Liver (tissue), 8 donors: ENCODE measurements at regions not wholly inside any gene's neighbourhood (a gene's known extent, or its start where the extent isn't known, plus 50 kb on each side); places are given as distances from the start of the nearest gene placed in this dataset.

ENCODE experiments used
- DNase-seq: peaks from one replicate; pipeline ENCODE4 v3.0.0-alpha.2; 2017; ENCODE audit warnings: low spot score
- H3K27ac ChIP-seq, 2 donors: one replicate each; pipeline ENCODE4 v1.7.0; 2013; ENCODE audit warnings: inconsistent platforms in 2 of 2, low read length in 2 of 2, control low read depth in 1 of 2, low read depth in 1 of 2, mild to moderate bottlenecking in 1 of 2
- H3K27me3 ChIP-seq, 4 donors: one replicate each; pipeline versions ENCODE4 v1.6.1 to v1.7.0; 2013; ENCODE audit warnings: low read length in 3 of 4, inconsistent platforms in 1 of 4, mild to moderate bottlenecking in 1 of 4, moderate library complexity in 1 of 4; ENCODE audit not compliant: control insufficient read depth in 4 of 4, insufficient read depth in 4 of 4
- H3K36me3 ChIP-seq, 4 donors: one replicate each; pipeline versions ENCODE4 v1.6.1 to v1.7.0; 2013; ENCODE audit warnings: low read length in 3 of 4, mild to moderate bottlenecking in 3 of 4, low read depth in 1 of 4, moderate library complexity in 1 of 4; ENCODE audit not compliant: control insufficient read depth in 4 of 4, insufficient read depth in 3 of 4
- H3K4me1 ChIP-seq, 4 donors: one replicate each; pipeline versions ENCODE4 v1.6.1 to v1.7.0; 2013; ENCODE audit warnings: low read length in 3 of 4, mild to moderate bottlenecking in 3 of 4, moderate library complexity in 1 of 4; ENCODE audit not compliant: control insufficient read depth in 4 of 4, insufficient read depth in 4 of 4
- H3K4me3 ChIP-seq, 3 donors: one replicate each; pipeline versions ENCODE4 v1.6.1 to v1.7.0; 2013; ENCODE audit warnings: low read length in 3 of 3, control low read depth in 1 of 3, low read depth in 1 of 3, mild to moderate bottlenecking in 1 of 3
- H3K9ac ChIP-seq, 2 donors: one replicate each; pipeline ENCODE4 v1.7.0; 2013; ENCODE audit warnings: low read length in 2 of 2, mild to moderate bottlenecking in 2 of 2, moderate library complexity in 2 of 2, control low read depth in 1 of 2, low read depth in 1 of 2
- H3K9me3 ChIP-seq, 4 donors: one replicate each; pipeline versions ENCODE4 v1.6.1 to v1.7.0; 2013; ENCODE audit warnings: low read length in 3 of 4; ENCODE audit not compliant: control insufficient read depth in 4 of 4
- EGR1 ChIP-seq, 2 donors: IDR thresholded peaks; 2 replicates each; pipeline ENCODE4 v1.6.1; 2016 to 2018; ENCODE audit warnings: antibody characterized with exemption in 2 of 2, low read depth in 2 of 2
- FOXA1 ChIP-seq: IDR thresholded peaks from 2 replicates; pipeline ENCODE4 v1.6.1; 2016; ENCODE audit warnings: antibody characterized with exemption
- FOXA2 ChIP-seq: IDR thresholded peaks from 2 replicates; pipeline ENCODE4 v1.6.1; 2016; ENCODE audit warnings: antibody characterized with exemption
- GABPA ChIP-seq, 2 donors: IDR thresholded peaks in 1 of 2; conservative IDR thresholded peaks in 1 of 2; 2 replicates each; pipeline ENCODE4 v1.6.1; 2016; ENCODE audit warnings: antibody characterized with exemption in 2 of 2, mild to moderate bottlenecking in 1 of 2, moderate library complexity in 1 of 2
- HNF4A ChIP-seq, 2 donors: conservative IDR thresholded peaks; 2 replicates each; pipeline ENCODE4 v1.6.1; 2016; ENCODE audit warnings: antibody characterized with exemption in 2 of 2, mild to moderate bottlenecking in 2 of 2
- HNF4G ChIP-seq: IDR thresholded peaks from 2 replicates; pipeline ENCODE4 v1.6.1; 2016; ENCODE audit warnings: antibody characterized with exemption
- JUND ChIP-seq, 2 donors: IDR thresholded peaks; 2 replicates each; pipeline ENCODE4 v1.6.1; 2016; ENCODE audit warnings: antibody characterized with exemption in 2 of 2
- NR2F2 ChIP-seq: IDR thresholded peaks from 2 replicates; pipeline ENCODE4 v1.6.1; 2016; ENCODE audit warnings: antibody characterized with exemption
- RAD21 ChIP-seq, 2 donors: IDR thresholded peaks; 2 replicates each; pipeline ENCODE4 v1.6.1; 2016; ENCODE audit warnings: antibody characterized with exemption in 2 of 2, mild to moderate bottlenecking in 2 of 2
- RXRA ChIP-seq, 2 donors: IDR thresholded peaks; 2 replicates each; pipeline ENCODE4 v1.6.1; 2017 to 2018; ENCODE audit warnings: antibody characterized with exemption in 2 of 2, mild to moderate bottlenecking in 1 of 2
- SP1 ChIP-seq: IDR thresholded peaks from 2 replicates; pipeline ENCODE4 v1.6.1; 2018; ENCODE audit warnings: antibody characterized with exemption, mild to moderate bottlenecking
- TAF1 ChIP-seq: conservative IDR thresholded peaks from 2 replicates; pipeline ENCODE4 v1.6.1; 2016; ENCODE audit warnings: antibody characterized with exemption, mild to moderate bottlenecking
- YY1 ChIP-seq: IDR thresholded peaks from 2 replicates; pipeline ENCODE4 v1.6.1; 2016; ENCODE audit warnings: antibody characterized with exemption, mild to moderate bottlenecking
- WGBS: extraction: QIAGEN DNeasy Blood & Tissue Kit; methylation state at CpG from one replicate; pipeline ENCODE4 v1.1.7; 2013; 5-methylcytosine and 5-hydroxymethylcytosine counted together
- TF ChIP-seq, protein P1 (sequence below): IDR thresholded peaks from 2 replicates; pipeline ENCODE4 v1.6.1; 2016; ENCODE audit warnings: antibody characterized with exemption
- TF ChIP-seq, protein P2 (sequence below): IDR thresholded peaks from 2 replicates; pipeline ENCODE4 v1.6.1; 2016; ENCODE audit warnings: antibody characterized with exemption
- TF ChIP-seq, protein P3 (sequence below): IDR thresholded peaks from 2 replicates; pipeline ENCODE4 v1.6.1; 2016; ENCODE audit warnings: antibody characterized with exemption
- TF ChIP-seq, protein P4 (sequence below): IDR thresholded peaks from 2 replicates; pipeline ENCODE4 v1.6.1; 2016; ENCODE audit warnings: antibody characterized with exemption, mild to moderate bottlenecking
- TF ChIP-seq, protein P5 (sequence below): fragments of 150-350 bp; IDR thresholded peaks from 2 replicates; pipeline ENCODE4 v1.5.1; 2017; ENCODE audit warnings: improper control_type of control experiment, low read depth, low read length; ENCODE audit not compliant: missing input control
- donor health status: healthy.
- donor health status: healthy.
- donor health status: healthy.
- donor health status: healthy.
- donor health status: healthy.

DNA sequence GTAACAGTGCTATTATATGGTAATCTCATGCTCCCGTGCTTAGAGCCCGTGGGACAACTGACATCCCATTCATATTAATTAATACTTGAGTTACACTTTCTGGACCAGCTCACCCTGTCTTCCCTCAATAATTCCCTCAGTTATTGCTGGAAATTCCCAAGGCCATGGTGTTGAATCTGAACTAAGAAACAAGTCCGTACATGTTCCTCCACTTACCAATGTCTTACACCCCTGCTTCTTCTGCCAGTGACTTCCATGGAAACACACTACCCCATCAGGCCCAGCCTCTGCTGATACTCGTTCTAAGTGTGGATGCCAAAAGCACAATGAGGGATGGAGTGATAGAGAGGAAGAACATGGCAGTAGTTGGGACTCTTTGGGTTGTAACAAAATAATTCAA lies 193.7 kb downstream of the RND3 start:
- Histone ChIP-seq H3K27ac (no peak overlapping the region), H3K4me3 (no peak overlapping the region), H3K9me3 (no peaks in the 10 kb centered on the region), H3K36me3 (no peaks in the 10 kb centered on the region), H3K27me3 (no peaks in the 10 kb centered on the region), H3K4me1 (peaks cover 0 to 6% (median 1%) of the 10 kb centered on the region in 4 donors), H3K9ac (no peak overlapping the region)
- DNase-seq, result no peak
- TF ChIP-seq YY1, result no peak
- TF ChIP-seq, protein P1, sequence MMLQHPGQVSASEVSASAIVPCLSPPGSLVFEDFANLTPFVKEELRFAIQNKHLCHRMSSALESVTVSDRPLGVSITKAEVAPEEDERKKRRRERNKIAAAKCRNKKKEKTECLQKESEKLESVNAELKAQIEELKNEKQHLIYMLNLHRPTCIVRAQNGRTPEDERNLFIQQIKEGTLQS, result no peak
- TF ChIP-seq TAF1, result no peak
- TF ChIP-seq, protein P2, sequence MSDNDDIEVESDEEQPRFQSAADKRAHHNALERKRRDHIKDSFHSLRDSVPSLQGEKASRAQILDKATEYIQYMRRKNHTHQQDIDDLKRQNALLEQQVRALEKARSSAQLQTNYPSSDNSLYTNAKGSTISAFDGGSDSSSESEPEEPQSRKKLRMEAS, result no peak
- no peak for TF ChIP-seq HNF4A (conservative IDR thresholded peaks at IDR 0.05)
- TF ChIP-seq EGR1 (IDR thresholded peaks at IDR 0.05; ENCODE audit: low read depth in 2 of 2), result no peak
- no peak for TF ChIP-seq NR2F2
- TF ChIP-seq GABPA (IDR thresholded peaks at IDR 0.05 in 1 of 2, conservative IDR thresholded peaks at IDR 0.05 in 1 of 2), result no peak
- TF ChIP-seq JUND (IDR thresholded peaks at IDR 0.05), result no peak
- no peak for TF ChIP-seq RAD21 (IDR thresholded peaks at IDR 0.05)
- TF ChIP-seq, protein P3, sequence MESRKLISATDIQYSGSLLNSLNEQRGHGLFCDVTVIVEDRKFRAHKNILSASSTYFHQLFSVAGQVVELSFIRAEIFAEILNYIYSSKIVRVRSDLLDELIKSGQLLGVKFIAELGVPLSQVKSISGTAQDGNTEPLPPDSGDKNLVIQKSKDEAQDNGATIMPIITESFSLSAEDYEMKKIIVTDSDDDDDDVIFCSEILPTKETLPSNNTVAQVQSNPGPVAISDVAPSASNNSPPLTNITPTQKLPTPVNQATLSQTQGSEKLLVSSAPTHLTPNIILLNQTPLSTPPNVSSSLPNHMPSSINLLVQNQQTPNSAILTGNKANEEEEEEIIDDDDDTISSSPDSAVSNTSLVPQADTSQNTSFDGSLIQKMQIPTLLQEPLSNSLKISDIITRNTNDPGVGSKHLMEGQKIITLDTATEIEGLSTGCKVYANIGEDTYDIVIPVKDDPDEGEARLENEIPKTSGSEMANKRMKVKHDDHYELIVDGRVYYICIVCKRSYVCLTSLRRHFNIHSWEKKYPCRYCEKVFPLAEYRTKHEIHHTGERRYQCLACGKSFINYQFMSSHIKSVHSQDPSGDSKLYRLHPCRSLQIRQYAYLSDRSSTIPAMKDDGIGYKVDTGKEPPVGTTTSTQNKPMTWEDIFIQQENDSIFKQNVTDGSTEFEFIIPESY, result no peak
- no peak for TF ChIP-seq RXRA (IDR thresholded peaks at IDR 0.05)
- no peak for TF ChIP-seq HNF4G
- TF ChIP-seq, protein P4, sequence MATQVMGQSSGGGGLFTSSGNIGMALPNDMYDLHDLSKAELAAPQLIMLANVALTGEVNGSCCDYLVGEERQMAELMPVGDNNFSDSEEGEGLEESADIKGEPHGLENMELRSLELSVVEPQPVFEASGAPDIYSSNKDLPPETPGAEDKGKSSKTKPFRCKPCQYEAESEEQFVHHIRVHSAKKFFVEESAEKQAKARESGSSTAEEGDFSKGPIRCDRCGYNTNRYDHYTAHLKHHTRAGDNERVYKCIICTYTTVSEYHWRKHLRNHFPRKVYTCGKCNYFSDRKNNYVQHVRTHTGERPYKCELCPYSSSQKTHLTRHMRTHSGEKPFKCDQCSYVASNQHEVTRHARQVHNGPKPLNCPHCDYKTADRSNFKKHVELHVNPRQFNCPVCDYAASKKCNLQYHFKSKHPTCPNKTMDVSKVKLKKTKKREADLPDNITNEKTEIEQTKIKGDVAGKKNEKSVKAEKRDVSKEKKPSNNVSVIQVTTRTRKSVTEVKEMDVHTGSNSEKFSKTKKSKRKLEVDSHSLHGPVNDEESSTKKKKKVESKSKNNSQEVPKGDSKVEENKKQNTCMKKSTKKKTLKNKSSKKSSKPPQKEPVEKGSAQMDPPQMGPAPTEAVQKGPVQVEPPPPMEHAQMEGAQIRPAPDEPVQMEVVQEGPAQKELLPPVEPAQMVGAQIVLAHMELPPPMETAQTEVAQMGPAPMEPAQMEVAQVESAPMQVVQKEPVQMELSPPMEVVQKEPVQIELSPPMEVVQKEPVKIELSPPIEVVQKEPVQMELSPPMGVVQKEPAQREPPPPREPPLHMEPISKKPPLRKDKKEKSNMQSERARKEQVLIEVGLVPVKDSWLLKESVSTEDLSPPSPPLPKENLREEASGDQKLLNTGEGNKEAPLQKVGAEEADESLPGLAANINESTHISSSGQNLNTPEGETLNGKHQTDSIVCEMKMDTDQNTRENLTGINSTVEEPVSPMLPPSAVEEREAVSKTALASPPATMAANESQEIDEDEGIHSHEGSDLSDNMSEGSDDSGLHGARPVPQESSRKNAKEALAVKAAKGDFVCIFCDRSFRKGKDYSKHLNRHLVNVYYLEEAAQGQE, result no peak
- no peak for TF ChIP-seq FOXA2
- TF ChIP-seq, protein P5, sequence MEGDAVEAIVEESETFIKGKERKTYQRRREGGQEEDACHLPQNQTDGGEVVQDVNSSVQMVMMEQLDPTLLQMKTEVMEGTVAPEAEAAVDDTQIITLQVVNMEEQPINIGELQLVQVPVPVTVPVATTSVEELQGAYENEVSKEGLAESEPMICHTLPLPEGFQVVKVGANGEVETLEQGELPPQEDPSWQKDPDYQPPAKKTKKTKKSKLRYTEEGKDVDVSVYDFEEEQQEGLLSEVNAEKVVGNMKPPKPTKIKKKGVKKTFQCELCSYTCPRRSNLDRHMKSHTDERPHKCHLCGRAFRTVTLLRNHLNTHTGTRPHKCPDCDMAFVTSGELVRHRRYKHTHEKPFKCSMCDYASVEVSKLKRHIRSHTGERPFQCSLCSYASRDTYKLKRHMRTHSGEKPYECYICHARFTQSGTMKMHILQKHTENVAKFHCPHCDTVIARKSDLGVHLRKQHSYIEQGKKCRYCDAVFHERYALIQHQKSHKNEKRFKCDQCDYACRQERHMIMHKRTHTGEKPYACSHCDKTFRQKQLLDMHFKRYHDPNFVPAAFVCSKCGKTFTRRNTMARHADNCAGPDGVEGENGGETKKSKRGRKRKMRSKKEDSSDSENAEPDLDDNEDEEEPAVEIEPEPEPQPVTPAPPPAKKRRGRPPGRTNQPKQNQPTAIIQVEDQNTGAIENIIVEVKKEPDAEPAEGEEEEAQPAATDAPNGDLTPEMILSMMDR, result no peak
- no peak for TF ChIP-seq FOXA1
- TF ChIP-seq SP1, result no peak
- 94% methylated on average over 4 of the region's 4 CpGs for WGBS
